Stimulated activated CD4-positive, alpha-beta T cell treated with anti-CD3 and anti-CD28 coated beads, Interleukin-12 subunit alpha, Interleukin-12 subunit beta, amount 100 ng/mL, for 4 hours (primary cell): ENCODE measurements at regions not wholly inside any gene's neighbourhood (a gene's known extent, or its start where the extent isn't known, plus 50 kb on each side); places are given as distances from the start of the nearest gene placed in this dataset.
"Not testable (repeated sequence)": the region's sequence is repeated elsewhere in the genome, so short reads cannot be mapped to it uniquely, and the experiment has no call there.

ENCODE experiments used
- DNase-seq: peaks from one replicate; pipeline ENCODE4 v3.0.0-alpha.2; 2020

DNA sequence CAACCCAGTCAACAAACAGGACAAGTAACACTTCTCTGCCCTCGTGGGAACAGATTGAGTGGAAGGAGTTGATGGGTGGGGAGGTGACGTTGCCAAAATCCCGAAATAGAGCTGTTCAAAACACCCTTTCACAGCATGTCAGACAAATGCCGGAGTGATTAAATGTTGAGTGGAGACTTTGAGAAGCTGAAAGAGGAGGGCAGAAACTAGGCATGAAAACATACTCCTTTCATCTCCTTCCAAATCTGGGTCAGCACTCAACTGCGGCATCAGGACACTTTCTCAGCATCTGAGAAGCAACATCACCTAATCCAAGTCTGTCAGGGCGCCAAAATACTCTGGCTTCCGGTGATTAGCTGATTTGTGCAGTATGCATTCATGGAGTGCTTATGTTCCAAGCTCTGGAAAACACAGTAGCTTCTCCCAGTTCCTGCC lies 51.5 kb upstream of the MRI1 start:
- DNase-seq: no peak

DNA sequence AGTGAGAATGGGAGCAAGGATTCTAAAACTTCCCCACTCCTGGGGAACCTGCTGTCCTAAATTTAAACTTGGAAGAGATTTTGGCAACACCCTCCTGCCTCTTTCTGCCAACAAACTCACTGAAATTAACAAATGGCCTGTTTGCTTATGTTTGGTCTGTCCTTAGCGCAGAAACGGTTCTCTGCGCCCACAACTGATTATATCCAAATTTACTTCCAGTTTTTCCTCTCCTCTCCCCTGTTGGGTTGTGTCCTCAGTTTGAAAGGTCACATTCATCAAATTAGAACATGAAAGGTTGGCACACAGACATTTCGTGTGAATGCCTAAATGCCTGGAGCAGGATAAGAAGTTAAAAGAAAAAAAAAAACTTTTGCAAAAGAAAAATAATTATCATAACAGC lies 56.4 kb upstream of the MRI1 start:
- DNase-seq: no peak

- DNase-seq: no peak
These were observed 58.3 kb upstream of the MRI1 start for GRCh38 chr19:13705928-13706447.

DNA sequence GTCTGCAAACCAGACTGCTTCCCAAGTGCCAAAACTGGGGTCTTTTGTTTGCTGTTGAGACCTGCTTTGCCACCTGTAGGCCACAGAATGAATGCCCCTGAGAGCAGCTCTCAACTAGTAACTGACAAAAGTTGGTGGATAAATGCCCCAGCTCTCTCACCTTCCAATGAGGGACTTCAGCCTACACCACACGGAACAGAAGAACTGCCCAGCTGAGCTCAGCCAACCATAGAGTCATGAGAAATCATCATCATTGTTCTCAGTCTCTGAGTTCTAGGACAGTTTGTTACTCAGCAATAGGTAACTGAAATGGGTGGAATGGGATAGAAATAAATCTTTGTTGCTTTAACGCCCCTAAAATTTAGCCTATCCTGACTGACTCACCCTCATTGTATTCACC lies 59.1 kb upstream of the MRI1 start:
- DNase-seq: no peak

GRCh38 chr19:13701624-13702023 lies 62.7 kb upstream of the MRI1 start:
- no peak for DNase-seq

- DNase-seq: no peak
These were observed 63.7 kb upstream of the MRI1 start for GRCh38 chr19:13700621-13701020.

GRCh38 chr19:13699786-13700185 lies 64.5 kb upstream of the MRI1 start:
- DNase-seq: no peak

- DNase-seq: no peak
These were observed 67.5 kb upstream of the MRI1 start for GRCh38 chr19:13696839-13697238.

- DNase-seq: no peak
These were observed 70.4 kb upstream of the MRI1 start for GRCh38 chr19:13693889-13694288.

- DNase-seq: no peak
These were observed 72.5 kb upstream of the MRI1 start for GRCh38 chr19:13691569-13692435.

DNA sequence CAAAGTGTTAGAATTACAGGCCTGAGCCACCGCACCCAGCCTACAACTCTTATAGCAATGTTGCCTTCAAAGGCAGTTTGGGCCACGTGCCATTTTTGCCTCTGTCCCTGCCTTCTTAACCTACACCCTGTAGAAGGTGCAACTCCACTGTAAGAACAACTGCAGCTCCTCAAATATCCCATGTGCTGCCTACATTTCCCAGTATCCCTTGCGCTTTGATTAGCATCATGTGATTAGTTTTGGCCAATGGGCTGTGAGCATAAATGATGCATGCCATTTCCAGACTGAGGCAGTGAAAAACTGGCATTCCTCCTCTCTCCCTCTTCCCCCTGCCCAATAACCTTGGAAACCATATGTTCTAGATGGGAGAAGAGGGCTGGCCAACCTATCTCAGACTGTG lies 75.2 kb upstream of the MRI1 start:
- DNase-seq: no peak

GRCh38 chr19:13684021-13684420 lies 80.3 kb upstream of the MRI1 start:
- DNase-seq: no peak

DNA sequence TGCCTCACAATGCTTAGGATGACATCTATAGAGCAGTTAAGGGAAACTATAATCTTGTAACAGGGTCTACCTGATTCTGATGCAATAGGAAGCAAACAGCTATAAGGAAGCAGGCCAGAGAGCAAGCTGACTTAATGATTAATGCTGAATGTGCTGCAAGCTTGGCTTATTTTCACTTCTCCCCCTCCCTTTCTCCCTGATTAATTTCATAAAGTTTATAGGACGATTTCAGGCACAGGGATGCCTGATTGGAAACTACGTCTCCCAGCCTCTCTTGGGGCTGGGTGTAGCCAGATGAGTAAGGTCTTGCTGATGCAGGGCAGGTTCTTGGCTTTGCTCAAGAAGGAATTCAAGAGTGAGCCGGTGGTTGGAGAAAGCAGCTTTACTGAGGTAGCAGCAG lies 82.8 kb upstream of the MRI1 start:
- DNase-seq: no peak

GRCh38 chr19:13680708-13681360 lies 83.5 kb upstream of the MRI1 start:
- not testable (repeated sequence) for DNase-seq

GRCh38 chr19:13676967-13677366 lies 87.4 kb upstream of the MRI1 start:
- DNase-seq: not testable (repeated sequence)

GRCh38 chr19:13672480-13673175 lies 91.7 kb upstream of the MRI1 start:
- DNase-seq: not testable (repeated sequence)

DNA sequence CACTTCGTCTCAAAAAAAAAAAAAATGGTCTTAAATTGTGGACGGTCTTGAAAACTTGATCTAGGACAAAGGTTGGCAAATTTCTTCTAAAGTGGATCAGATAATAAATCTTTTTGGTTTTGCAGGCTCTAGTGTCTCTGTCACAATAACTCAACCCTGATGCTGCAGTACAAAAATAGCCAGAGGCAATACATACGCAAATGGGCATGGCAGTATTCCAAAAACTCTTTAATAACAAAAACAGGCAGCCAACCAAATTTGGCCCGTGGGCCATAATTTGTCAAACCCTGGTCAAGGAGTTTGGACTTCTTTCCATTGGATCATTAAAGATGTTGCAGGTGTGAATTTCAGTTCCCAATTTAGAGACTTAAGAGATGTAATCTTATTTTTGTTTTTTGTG lies 93.5 kb upstream of the MRI1 start:
- DNase-seq: no peak

DNA sequence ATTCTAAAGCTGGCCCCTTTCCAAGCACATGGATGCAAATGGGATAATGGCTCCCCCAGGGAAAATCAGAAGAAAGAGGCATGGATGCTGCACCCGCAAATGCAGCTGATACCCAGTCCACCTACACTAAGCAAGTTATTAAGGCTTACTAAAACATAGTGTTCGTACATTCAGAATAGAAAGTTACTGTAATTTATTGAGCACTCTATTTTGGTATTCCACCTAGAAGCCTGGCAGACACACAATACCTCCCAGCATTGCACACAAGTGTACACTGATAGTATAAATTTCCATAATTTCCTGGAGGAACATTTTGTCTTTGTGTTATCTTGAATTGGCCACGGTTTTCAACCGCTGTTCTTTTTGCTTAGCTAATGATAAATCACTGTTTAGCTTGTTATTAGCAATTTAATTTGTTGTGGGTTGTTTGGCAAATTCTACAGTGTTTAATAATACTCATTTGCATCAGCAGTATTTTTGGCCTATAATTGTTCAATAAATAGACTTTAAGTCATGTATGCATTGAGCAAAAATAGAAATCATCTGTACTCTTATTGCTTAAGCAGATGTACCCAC lies 94.5 kb upstream of the MRI1 start:
- DNase-seq: no peak

DNA sequence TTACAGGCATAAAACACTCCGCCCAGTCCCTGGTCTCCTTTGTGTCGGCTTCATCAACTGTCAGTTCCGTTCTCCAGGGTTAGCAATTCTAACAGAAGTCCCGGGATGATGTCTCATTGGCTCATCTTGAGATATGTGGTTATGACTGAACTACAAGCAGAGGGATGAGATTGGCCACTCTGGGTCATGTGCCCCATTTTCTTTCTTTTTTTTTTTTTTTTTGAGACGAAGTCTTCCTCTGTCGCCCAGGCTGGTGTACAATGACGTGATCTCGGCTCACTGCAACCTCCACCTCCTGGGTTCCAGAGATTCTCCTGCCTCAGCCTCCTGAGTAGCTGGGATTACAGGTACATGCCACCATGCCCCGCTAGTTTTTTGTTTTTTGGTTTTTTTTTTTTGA lies 95.4 kb upstream of the MRI1 start:
- DNase-seq: no peak

DNA sequence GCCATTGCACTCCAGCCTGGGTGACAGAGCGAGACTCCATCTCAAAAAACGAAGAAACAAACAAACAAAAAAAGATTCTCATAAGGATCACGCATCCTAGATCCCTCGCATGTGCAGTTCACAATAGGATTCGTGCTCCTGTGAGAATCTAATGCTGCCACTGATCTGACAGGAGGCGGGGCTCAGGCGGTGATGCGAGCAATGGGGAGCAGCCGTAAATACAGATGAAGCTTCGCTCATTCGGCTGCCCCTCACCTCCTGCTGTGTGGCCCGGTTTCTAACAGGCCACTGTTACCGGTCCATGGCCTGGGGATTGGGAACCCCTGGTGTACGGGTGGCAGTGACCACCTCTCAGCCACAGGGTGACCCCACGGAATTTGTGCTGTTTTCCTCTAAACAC lies 98.2 kb upstream of the MRI1 start:
- DNase-seq: no peak

DNA sequence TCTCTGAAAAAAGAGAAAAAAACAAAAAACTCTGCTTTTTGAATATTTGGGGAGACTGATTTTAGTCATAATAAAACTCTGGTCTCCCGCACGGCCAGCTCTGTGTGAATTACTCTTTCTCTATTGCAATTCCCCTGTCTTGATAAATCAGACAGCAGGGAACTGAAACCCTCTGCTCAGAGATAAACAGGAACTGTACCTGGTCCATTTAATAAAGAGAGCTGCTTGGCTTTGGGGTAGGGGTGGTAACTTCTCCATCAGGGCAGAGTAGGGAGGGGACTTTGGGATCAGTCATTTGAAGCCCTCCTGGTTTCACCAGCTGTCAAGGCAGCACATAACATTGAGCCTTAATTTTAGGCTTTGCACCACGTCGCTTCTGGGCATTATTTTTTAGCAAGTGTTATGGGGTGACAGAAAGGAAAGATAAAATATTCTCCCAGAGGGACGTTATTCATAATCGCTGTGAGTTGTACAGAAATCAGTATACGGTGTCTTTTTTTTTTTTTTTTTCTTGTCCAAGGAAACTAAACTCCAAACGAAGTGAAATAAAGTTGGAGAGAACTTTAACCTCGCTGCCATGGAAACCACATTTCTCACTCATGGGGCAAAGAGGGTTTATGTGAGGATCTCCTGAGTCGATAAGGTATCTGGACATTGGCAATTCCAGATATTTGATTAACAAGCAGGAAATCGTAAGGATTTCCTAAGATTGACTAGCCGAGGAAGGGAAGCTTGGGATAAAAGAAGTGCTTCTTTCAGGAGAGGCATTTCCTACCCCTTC lies 99.0 kb upstream of the MRI1 start:
- no peak for DNase-seq

DNA sequence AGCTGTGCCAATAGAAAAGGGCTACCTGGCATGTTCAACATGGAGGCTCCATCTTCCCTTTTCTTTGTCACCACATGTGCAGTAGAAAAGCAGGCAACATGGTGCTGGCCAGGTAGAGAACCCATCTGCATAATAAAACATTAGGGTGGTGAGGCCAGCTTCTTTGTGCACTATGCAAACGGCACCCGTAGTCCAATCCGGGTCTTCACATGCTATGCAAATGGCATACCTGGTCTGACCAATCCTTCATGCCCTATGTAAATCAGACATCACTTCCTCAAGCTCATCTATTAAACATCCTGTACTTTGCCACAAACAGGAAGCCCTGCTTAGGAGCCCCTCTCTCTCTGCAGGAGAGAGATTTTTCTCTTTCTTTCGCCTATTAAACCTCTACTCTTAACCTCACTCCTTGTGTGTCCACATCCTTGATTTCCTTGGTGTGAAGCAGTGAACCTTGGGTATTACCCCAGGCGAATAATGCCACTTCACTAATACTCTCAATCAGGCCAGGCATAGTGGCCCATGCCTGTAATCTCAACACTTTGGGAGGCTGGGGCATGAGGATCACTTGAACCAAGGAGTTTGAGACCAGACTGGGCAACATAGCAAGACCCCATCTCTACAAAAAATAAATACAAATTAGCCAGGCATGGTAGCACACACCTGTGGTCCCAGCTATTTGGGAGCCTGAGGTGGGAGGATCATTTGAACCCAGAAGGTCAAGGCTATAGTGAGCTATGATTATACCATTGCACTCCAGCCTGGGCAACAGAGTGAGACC lies 111.3 kb upstream of the MRI1 start:
- no peak for DNase-seq
